AG09319 (cell line): ENCODE measurements at regions not wholly inside any gene's neighbourhood (a gene's known extent, or its start where the extent isn't known, plus 50 kb on each side); places are given as distances from the start of the nearest gene placed in this dataset.

Source experiments
- DNase-seq: peaks from one replicate; pipeline ENCODE4 v3.0.0-alpha.2; 2010; ENCODE audit warnings: low read depth; ENCODE audit errors: extremely low read depth
- TF ChIP-seq, protein P1 (sequence below): IDR thresholded peaks from 2 replicates; pipeline ENCODE4 v1.5.1; 2011; ENCODE audit warnings: low read depth, mild to moderate bottlenecking, inconsistent platforms, low read length, moderate library complexity

DNA sequence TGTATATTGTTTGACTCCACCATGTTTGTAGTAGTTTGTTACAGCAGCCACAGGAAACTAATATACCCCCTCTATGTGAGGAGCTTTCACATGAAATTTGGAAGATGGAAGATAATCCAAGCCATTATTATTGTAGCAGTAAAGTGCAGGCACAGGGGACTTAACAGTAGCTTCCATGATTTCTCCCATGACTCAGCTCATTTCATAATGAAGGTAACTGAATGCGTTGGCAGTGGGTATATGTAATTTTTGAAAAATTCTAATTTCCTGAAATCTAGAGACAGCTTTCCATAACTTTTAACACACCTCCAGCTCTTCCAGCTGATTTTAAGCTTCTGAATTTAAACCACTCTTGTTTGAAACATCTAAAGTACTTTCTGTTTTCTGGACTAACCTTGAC, 181.2 kb downstream of the NR4A2 start:
- TF ChIP-seq, protein P1, sequence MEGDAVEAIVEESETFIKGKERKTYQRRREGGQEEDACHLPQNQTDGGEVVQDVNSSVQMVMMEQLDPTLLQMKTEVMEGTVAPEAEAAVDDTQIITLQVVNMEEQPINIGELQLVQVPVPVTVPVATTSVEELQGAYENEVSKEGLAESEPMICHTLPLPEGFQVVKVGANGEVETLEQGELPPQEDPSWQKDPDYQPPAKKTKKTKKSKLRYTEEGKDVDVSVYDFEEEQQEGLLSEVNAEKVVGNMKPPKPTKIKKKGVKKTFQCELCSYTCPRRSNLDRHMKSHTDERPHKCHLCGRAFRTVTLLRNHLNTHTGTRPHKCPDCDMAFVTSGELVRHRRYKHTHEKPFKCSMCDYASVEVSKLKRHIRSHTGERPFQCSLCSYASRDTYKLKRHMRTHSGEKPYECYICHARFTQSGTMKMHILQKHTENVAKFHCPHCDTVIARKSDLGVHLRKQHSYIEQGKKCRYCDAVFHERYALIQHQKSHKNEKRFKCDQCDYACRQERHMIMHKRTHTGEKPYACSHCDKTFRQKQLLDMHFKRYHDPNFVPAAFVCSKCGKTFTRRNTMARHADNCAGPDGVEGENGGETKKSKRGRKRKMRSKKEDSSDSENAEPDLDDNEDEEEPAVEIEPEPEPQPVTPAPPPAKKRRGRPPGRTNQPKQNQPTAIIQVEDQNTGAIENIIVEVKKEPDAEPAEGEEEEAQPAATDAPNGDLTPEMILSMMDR = no peak
- DNase-seq = no peak

DNA sequence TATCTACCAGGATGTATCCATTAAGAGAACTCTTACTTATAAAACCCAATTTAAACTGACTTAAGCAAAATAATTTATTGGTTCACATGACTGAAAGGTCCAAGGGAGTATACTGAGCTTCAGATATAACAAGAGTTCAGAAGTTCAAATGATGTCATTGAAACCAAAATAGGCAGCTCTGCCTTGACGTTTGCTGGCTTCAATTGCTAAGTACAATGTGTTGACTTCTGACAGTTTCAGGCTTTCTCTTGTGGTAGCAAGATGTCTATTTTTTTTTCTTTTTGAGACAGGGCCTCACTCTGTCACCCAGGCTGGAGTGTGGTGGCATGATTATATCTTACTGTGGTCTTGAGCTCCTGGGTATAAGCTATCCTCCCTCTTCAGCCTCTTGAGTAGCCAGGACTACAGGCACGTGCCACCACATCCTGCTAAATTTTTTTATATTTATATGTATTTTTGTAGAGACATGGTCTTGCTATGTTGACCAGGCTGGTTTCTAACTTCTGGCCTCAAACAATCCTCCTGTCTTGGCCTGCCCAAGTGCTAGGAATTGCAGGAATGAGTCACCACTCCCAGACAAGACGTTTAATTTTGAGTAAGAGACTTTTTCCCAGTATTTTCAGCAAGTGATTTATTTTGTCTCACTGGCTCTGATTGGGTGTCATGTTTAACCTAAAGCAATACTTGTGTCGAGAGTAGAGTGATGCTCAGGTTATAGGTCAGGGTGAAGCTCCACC, 184.8 kb downstream of the NR4A2 start:
- DNase-seq = no peak
- TF ChIP-seq, protein P1 = no peak

DNA sequence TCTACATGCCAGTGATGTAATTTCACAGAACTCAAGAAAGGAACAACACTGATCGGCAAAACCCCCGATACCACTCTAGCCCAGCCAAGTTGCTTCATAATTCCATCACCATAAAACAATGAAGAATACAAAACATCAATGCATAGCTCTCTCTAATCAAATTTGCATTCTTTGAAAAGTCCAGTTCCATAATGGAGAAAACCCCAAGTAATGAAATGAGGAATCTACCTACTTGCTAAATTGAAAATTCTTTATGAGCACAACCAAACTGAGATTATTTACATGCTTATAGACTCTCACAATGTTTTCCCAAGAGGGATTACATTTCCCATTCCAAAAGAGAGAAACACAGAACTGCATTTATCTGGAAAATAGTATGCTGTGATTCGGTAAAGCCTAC, 186.5 kb downstream of the NR4A2 start:
- TF ChIP-seq, protein P1 = no peak
- DNase-seq = no peak

DNA sequence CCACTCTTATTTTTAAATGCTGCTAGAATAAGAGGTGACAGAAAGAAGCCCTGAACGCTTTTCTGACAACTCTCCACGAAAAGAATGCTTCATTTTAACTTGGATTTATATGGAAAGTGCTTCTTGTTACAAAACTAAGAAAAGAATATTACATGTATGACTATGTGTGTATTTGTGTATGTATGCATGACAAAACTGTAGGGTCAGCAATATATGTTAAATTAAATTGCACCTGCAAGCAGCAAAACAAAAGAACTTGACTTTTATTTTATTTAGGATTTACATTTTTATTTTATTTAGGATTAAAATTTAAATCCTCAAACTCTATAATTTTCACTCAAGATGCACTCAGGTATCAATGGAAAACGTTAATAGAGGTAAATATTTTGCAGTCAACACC, 187.1 kb downstream of the NR4A2 start:
- DNase-seq = no peak
- TF ChIP-seq, protein P1 = no peak

DNA sequence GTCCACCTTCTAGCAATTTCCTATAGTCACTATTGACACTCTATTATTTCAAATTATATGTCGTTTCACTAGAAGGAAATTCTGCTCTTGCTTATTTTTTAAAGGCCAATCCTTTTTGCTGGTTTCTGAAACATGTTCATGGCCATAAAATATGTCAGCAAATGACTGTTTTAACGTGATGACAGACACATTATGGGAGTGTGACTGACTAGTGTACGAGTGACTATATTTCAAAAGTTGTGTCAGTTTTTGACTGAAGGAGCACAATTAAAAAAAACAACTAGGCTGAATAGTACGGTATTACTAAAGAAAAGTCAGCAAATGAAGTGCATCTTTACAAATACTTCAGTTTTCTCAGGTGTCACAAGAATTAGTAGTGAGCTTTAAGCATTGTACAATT, 196.0 kb downstream of the NR4A2 start:
- TF ChIP-seq, protein P1 = no peak
- no peak for DNase-seq

DNA sequence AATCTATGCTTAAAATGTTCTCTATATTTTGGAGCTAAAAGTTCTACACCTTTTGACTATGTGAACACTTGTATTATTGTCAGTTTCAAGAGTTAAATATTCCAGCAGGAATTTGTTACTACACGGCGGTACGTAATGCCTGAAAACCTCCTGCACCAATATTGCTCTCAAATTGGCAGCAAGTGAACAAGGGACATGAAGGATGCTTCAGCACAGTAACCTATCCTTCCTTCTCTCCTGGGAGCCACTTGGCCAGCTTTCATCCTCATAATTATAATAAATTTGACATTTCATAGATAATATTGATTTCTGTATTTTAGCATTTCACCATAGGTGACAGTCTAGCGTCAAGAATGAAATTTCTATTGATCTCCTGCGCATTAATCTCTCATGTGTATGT, 197.6 kb downstream of the NR4A2 start:
- DNase-seq = no peak
- TF ChIP-seq, protein P1 = no peak

DNA sequence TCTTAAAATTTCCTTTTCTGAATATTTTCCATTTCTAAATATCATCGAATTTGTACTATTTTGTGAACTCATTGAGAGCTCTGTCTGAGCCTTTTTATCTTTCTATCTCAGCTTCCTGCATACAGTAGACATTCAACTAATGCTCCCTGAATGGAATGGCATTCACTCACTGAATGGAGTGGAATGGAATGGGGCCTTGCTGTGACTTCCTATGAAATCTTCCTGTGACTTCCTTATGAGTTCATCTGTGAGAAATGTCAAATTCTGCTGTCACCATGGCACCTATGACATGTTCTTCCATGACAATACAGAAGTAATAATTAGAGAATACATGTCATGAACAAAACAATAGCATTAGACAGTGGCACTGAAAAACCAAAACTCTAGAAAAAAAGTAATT, 199.6 kb downstream of the NR4A2 start:
- TF ChIP-seq, protein P1 = no peak

More for the DNA sequence above, 199.6 kb downstream of the NR4A2 start:
- DNase-seq = no peak
